HG03571 (cell line): ENCODE measurements at regions not wholly inside any gene's neighbourhood (a gene's known extent, or its start where the extent isn't known, plus 50 kb on each side); places are given as distances from the start of the nearest gene placed in this dataset.
A peak's percentile ranks its signal among the peaks of the same experiment; 100 is the strongest.

Experiments
- ATAC-seq: cut with Tn5 transposase; IDR thresholded peaks from one replicate; pipeline ENCODE4 v1.9.1; 2021; ENCODE audit not compliant: unreplicated experiment

DNA sequence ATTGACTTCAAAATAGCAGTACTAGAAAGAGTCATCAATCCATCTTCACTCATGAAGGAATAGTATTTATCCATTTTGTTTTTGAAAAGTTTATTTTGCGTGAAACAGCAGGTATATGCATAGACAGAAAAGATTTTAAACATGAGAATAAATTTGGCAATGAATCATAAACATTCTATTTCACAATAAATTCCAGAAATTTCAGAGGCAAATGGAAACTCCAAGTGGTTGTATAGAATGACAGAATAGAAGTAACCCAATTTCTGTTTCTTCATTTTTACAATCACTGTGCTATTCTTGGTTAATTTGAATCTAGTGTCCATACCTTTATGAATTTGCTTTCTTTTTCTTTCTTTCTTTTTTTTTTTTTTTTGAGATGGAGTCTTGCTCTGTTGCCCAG lies 173.0 kb upstream of the ECI2 start:
- ATAC-seq: no peak

DNA sequence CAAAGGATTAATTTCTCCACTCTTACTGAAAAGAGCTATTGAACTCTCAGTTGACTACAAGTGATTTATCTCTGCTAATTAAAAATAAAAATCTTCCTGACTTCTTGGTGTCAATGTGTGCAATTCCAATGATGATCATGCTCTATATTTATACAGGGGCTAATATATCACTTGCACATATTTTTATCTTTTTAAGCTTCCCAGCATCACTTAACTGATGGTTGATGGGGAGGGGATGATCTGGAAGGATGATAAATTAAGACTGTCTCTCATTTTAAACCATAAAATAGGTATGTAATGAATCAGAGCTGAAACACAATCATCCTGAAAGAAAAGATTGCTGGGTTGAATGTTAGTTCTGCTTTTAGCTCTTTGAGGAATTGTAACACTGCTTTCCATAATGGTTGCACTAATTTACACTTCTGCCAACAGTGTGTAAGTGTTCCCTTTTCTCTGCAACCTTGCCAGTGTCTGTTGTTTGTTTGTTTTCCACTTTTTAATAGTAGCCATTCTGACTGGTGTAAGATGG lies 169.6 kb upstream of the ECI2 start:
- no peak for ATAC-seq

DNA sequence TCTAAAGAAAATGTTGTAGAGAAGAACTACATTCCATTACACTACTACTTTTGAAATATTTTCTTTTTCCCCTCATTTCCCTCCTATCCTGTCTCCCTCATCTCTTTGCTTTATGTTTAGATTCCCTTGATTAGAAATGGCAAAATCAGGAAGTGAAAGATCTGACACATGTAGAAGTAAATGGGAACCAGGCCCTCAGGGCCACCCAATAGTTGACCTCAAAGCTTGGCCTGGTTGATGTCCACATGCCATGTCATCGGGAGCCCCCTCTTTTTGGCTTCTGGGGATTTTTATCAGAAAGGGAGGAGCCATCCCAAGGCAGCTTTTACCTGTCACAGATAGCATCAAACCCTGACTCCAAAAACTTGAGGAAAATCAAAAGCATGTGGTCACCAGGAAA lies 168.3 kb upstream of the ECI2 start:
- ATAC-seq: no peak

DNA sequence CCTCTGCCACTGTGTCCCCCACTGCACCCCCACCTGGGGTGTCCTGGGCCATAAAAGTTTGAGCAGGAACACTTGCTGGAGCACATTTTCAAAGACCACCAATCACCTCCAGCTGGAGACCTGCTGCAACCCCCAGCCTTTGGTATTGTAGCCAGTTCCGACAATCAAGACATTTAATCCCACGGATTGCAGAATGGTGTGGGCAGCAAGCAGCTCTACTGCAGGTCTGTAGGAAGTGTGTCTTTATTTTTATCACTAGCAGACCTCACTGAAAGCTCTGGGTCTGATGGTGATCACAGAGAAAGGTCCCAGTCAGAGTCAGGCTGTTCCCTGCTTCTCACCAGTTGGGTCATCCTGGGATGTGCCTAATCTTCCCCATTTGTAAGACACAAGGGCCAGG lies 167.1 kb upstream of the ECI2 start:
- no peak for ATAC-seq

DNA sequence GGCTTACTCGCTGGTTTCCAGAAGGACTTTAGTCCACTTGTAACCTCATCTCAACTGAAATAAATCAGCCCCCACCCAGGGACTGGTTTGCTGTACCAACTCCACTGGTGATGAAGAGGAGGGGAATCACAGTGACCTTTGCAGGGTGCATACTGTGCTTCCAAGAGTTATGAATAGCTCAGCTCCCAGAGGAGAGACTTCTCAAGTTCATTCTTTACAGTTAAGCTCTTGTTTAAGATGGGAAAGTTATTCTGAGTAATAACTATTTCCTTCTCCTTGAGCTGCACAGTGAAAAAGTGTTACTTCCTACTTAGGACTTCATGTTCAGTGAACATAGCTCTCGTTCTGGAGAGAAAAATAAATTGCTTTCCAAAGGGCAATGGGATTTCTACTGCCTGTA lies 166.5 kb upstream of the ECI2 start:
- no peak for ATAC-seq

DNA sequence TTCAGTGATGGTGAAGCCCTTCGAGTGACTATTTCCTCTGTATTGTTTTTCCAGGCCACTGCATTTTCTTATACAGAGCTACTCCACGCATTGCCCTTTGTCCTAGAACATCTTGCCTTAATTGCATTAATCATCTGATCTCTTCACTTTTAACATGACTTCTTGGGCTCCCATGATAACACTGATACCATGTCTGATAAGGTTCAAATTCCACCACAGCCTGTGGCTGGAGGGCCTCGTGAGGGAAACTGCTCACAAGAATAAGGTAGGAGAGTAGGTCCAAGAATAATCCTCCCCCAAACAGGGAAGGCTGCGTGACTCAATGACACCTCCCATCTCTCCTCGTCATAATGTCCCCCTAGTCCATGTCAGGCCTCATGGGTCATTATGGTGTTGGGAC lies 165.5 kb upstream of the ECI2 start:
- no peak for ATAC-seq

DNA sequence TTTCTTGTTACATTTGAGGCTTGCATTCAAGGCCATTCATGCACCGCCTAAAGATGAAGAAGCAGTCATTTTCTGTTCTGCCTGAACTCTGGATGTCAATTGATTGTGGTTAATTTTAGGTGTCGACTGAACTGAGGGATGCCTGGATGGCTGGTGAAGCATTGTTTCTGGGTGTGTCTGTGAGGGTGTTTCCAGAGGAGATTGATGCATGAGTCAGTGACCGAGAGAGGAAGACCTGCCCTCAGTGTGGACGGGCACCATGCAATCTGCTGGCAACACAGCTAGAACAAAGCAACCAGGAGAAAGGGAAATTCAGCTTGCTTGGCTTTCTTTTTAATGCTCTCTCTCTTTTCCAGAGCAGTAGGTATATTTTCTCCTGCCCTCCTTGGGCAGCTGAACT lies 164.1 kb upstream of the ECI2 start:
- no peak for ATAC-seq

DNA sequence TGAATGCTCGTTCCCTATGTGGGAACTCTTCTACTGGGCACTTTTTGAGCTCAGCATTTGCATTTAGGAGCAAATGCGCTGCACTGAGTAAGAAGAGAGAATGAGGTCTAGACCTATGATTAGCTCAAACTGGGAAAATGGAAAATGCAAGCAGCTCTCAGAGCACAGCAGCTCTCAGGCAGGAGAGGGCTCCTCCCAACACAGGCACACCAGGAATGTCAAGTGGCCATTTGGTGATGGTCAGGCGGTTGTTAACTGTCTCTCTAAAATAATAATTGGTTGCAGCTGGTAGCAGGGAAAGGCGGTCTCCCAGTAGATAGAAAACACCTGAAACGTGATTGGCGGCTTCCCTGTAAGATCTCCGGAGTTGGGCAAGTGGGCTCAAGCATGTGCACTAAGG lies 162.0 kb upstream of the ECI2 start:
- ATAC-seq: no peak

DNA sequence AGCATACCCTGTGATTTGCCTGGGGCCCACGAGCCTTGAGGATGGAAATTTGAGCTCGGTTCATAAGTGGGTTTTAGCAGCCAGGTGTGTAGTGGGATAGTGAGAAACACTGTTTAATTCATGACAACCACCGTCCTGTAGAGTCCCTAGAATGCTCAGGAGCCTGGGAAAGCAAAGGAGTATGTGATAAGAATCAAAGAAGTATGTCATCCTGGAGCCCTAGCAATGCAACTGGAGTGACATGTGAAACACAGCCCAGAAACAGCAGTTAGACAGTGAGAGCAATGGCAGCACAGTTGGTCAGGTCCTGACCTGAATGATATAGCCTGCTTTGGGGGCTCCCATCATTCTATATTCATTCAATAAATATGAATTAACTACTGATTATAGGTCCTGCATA lies 161.2 kb upstream of the ECI2 start:
- ATAC-seq: no peak

DNA sequence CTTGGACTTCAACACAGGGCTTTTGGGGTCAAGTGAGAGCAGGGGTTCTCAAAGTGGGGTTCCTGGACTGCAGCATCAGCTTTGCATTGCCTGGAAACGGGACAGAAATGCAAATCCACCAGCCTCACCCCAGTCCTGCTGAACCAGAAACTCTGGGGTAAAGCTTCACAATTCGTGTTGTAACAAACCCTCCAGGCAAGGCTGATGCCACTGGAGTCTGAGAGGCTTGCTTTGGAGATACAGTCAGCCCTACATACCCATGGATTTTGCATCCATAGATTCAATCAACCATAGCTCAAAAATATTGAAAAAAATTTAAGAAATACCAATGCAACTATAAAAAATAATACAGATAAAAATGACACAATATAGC lies 160.4 kb upstream of the ECI2 start:
- no peak for ATAC-seq

DNA sequence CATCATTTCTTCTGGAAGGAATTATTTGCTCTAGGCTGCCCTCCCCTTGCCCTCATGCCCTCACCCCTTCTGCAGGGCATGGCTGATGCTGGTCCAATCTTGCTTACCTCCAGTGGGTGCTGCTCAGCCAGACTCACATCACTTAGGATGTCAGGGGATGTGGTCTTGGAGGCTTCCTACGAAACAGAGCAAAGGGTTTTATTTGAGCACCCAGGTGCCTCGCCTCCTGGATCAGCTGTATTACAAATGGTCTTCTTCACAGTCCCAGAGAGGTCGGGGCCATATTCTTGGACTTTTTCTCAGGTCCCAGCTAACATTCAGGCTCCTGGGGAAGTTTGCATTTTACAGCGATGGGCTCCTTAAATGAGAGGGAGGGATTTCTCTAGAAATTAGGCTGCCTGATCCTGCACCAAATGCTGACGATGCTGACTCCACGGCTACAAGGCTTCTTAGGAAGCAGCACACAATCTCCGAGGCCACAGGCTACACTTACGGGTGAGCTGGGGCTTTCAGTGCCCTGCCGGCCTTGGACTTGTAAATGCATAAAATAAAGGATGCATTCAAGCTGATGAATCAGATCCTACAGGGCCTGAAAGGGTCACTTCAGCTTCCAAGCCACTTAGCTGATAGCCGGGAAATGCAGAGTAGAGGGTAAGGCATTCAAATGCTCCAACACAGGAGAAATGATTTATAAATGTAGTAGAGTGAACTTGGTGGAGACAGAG lies 159.8 kb upstream of the ECI2 start:
- ATAC-seq: no peak

DNA sequence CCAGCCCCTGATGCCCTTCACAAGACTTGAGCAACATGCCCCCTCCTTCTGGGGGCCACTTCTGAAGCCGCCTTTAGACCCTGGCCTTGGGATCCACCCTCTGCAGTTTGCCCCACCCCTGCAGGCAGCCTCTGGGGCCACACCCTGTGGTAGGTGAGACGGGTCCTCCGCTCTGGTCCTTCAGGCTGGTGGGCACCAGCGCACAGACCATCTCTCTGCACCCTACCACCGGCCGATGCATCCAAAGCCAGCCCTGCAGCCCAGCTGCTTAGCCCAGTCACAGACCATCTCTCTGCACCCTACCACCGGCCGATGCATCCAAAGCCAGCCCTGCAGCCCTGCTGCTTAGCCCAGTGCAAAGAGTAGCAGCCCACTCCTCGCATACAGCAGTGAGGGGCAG lies 159.3 kb upstream of the ECI2 start:
- ATAC-seq: no peak

DNA sequence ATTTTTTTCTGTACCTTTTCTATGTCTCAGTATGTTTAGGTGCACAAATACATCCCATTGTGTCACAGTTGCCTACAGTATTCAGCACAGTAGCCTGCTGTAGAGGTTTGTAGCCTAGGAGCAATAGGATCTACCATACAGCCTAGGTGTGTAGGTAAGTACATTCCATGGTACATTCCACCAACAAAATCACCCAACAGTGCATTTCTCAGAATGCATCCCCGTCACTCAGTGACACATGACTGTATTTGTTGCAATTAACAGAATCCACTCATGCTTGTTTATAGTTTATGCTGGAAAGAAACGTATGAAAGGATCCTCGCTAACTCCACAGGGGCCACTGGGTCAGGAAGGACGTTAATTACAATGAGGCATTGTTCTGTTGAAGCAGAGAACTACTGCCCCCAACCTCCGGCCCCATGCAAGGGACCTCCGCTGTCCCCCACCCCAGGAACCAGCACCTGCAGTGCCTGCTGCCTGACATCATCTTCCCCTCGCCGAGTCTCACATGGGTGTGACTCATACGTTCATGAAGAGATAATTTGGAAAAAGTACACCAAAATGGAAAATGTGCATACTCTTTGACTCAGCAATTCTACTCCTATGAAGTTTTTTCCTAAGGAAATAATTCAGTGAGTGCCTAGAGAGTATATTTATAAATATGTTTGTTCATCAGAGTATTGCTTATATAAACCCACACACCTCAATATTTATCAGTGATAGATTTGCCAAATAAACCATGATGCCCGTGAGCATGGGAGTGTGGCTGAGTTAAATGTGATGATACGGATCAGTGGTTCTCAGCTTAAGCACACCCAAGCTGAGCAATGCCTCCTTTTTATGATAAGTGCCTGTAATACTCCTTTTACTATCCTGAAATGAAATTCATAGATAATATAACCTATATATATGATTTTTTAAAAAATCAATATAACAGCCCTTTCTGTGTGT lies 156.4 kb upstream of the ECI2 start:
- ATAC-seq: no peak

DNA sequence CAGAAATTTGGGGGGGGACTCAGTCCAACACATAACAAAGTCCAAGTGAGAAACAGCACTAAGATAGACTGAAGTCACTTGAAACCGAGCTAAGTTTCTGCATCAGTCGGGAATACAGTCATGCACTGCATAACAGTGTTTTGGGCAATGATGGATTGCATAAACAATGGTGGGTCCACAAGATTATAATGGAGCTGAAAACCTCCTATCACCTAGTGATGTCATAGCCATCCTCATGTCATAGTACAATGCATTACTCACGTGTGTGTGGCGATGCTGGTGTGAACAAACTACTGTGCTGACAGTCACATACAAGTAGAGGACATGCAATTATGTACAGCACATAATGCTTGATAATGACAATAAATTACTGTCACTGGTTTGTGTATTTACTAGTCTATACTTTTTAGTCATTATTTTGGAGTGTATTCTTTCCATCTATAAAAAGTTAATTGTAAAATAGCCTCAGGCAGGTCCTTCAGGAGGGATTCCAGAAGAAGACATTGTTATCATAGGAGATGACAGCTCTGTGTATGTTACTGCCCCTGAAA lies 154.5 kb upstream of the ECI2 start:
- no peak for ATAC-seq

DNA sequence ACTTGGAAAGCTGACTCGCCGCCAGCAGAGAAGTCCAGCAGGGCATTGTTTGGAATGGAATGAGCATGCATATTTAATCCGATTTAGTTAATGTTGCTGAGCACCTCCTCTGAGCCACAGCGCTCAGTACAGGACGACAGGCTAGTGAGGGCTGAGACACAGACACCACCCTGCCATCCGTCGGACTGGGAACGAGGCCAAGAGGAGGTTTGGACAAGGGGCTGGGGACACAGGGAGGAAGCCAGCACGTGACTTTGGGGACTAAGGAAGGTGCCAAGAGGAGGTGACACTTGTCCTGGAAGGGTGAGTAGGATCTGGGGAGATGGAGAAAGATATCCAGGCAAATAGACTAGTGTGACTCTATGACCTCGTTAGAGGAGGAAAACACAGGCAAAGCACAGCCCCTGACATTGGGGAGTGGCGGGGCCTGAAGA lies 152.5 kb upstream of the ECI2 start:
- no peak for ATAC-seq

DNA sequence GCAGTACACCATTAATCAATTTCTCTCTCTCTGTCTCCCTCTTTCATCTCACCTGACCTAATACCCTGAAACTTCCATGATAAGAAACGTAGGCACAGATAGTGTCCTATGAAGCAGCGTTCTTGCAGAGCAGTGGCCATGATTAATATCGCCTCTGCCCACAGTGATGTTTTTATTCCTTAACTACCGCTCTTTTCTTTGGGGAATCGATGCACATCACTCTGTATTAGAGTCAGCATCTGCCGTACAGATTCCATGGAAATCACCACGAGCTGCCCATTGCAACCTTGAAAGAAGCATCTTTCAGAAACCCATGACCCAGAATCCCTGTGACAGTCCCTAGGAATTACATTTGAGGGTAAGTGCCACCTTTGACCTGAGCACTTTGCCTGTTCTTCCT lies 152.0 kb upstream of the ECI2 start:
- ATAC-seq: no peak

DNA sequence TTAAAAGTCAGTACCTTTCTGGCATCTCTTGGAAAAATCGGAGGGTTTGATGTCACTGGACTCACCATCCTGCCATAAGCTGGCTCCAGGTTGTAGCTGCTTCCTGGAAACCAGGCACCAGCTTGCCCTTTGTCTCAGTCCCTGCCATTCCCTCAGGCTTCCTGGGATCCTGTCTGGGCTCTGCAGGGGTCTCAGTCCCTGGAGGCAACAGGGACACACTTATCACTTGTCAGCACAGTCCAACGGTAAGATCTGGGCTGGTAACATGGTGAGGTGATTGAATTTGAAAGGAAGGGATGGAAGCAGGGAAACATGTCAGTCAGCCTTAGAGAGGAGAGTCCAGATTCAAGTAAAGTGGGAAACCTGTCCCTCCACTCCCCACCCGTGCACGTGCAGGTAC lies 147.6 kb upstream of the ECI2 start:
- ATAC-seq: no peak

DNA sequence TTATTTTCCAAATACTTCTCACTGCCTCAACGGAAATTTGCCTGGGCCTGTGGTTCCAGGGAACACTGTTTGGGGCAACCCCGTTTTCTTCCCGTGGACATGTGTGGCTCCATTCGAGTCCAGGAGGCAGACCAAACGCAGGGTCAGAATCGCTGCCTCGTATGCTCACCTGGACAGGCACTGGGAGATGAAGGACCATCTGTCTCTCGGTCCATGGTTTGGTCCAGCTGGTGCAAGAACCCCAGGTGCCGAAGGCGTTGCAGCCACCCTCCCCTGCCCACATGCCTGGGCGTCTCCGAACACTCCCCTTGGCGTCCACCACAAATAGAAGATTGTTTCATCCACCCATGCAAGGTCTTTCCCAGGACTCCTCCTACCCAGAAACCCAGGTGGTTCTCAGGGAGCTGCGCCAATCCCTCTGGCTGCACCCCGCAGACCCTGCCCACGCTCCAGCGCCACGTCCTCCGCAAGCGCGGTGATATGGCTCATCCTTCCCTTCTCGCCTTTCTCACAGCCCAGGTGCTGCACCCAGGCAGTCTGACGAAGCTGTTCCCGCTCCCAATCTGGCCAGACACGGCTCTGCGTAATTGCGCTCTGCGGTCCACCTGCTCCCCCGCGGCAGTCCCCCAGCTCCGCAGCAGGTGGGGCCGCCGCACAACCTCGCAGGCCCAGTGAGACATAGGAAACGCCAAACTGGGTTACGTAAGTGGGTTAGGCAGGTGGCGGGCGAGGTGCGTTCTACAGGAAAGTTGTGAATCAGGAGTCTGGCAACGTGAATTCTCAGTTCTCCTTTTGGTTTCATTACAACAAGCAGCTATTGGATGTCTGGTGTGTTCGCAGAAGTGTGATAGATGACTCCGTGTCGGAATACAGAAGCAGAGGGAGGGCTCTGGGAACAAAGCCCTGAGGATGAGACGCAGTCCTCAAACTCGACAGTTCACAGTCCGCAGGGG lies 146.2 kb upstream of the ECI2 start:
- ATAC-seq: peak; percentile 70

DNA sequence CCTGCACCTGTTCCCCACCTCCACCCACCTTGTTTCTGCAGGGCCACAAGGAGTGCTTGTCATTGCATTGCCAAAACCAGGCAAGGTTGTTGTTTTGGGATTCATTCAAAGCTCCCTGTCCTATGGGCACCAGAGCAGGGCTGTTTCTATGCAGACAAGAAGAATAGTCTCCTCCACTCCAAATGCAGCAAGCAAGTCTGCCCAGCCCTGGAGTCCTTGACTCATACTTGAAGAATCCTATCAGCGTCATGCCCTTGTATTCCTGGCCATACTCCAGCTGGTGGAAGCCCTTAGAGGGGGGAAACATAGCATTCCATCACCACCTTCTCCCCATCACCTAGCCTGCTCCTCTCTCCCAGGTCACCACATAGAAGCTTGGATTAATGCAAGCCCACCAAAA lies 145.3 kb upstream of the ECI2 start:
- no peak for ATAC-seq

DNA sequence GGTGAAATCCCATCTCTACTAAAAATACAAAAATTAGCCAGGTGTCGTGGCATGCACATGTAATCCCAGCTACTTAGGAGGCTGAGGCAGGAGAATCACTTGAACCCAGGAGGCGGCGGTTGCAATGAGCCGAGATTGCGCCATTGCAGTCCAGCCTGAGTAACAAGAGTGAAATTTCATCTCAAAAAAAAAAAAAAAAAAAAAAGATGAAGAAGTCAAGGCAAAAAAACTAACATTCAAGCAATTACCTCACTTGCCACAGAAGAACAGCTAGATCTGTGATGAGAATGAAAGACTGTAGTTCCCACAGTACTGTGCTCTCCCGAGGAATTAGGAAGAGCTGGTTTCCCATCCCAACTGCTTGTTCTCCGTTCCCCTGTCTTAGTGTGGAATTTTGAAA lies 144.7 kb upstream of the ECI2 start:
- no peak for ATAC-seq
